NCI-H1092 treated with DMSO at 0.1 percent for 48 hours (cell line): ENCODE measurements at regions not wholly inside any gene's neighbourhood (a gene's known extent, or its start where the extent isn't known, plus 50 kb on each side); places are given as distances from the start of the nearest gene placed in this dataset.

Source experiments
- DNase-seq: peaks from one replicate; lab custom pipeline; 2025; lab: John Stamatoyannopoulos, UW

- no peak for DNase-seq
Measured at GRCh38 chr20:57804470-57805250, 94.8 kb upstream of the PMEPA1 start.

GRCh38 chr20:57803508-57804005 lies 93.7 kb upstream of the PMEPA1 start:
- no peak for DNase-seq

GRCh38 chr20:57802765-57803507 lies 93.1 kb upstream of the PMEPA1 start:
- DNase-seq, result no peak

GRCh38 chr20:57801581-57801980 lies 91.8 kb upstream of the PMEPA1 start:
- no peak for DNase-seq

- no peak for DNase-seq
Measured at GRCh38 chr20:57800791-57801430, 91.1 kb upstream of the PMEPA1 start.

GRCh38 chr20:57797401-57797800 lies 87.6 kb upstream of the PMEPA1 start:
- no peak for DNase-seq

GRCh38 chr20:57795977-57796560 lies 86.3 kb upstream of the PMEPA1 start:
- DNase-seq, result no peak

- DNase-seq, result no peak
Measured at GRCh38 chr20:57795342-57795697, 85.5 kb upstream of the PMEPA1 start.

- DNase-seq, result no peak
Measured at GRCh38 chr20:57794600-57795341, 85.0 kb upstream of the PMEPA1 start.

- no peak for DNase-seq
Measured at GRCh38 chr20:57794036-57794435, 84.2 kb upstream of the PMEPA1 start.

- no peak for DNase-seq
Measured at GRCh38 chr20:57793421-57793820, 83.6 kb upstream of the PMEPA1 start.

GRCh38 chr20:57792386-57793080 lies 82.7 kb upstream of the PMEPA1 start:
- no peak for DNase-seq

GRCh38 chr20:57791966-57792365 lies 82.2 kb upstream of the PMEPA1 start:
- DNase-seq, result no peak

GRCh38 chr20:57791178-57791962 lies 81.6 kb upstream of the PMEPA1 start:
- no peak for DNase-seq

GRCh38 chr20:57790176-57790575 lies 80.4 kb upstream of the PMEPA1 start:
- DNase-seq, result no peak

GRCh38 chr20:57788936-57789613 lies 79.3 kb upstream of the PMEPA1 start:
- DNase-seq, result no peak

GRCh38 chr20:57787990-57788781 lies 78.4 kb upstream of the PMEPA1 start:
- DNase-seq, result no peak

- no peak for DNase-seq
Measured at GRCh38 chr20:57787151-57787989, 77.6 kb upstream of the PMEPA1 start.
